ENCODE measurements at regions not wholly inside any gene's neighbourhood (a gene's known extent, or its start where the extent isn't known, plus 50 kb on each side); places are given as distances from the start of the nearest gene placed in this dataset.
A peak's percentile ranks its signal among the peaks of the same experiment; 100 is the strongest.

DNA sequence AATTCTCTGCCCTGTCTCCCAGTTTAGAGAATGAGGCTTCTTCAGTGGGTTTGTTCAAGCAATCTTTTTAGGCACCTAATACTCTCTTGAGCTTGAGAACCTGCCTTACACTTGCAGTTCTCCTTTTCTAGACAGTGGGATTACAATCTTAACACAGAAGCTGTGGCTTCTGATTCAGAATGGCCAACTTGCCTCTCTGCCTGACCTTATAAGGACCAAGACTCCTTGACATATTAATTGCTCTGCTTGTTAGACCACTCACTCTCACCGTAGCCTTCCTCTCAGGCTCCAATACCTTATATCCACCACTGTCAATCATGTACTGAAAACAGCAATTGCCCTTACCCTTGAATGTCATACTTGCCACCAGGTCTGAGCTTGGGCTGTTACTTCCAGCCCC is 338.7 kb upstream of the MAOA start:
- POLR2A ChIA-PET = no interaction called here
- CTCF ChIA-PET = no interaction called here
- no peak for DNase-seq (ENCODE audit: low read depth)

DNA sequence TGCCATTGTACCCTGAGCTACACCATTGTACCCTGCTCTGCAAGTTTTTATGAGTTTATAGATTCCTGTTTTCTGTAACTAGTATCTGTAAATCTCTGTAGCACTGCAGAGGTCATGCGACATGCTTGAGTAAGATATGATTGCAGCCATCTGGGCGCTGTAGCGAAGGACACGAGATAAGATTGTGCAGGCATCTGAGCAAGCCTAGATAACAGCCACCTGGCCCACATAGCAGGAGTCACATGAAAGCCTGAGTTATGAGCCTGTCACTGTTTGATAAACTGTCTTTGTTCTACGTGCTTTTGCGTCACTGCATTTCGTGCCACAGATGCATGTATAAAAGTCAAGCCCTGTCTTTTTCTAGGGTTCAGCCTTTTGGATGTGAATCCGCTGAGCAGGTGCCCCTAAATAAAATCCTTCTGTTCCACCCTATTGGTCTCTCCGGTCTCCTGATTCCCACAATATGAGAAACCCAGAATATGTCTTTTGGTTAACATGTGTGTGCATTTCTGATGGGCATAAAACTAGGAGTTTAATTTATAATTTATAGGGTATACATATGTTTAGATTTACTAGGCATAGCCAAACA is 327.6 kb upstream of the MAOA start:
- no peak overlapping the region for H3K4me3 ChIP-seq (ENCODE audit: low read depth, low read length)

More for the DNA sequence above, 338.7 kb upstream of the MAOA start:
- Histone ChIP-seq H3K36me3 (ENCODE audit: control insufficient read depth, insufficient read depth, low read length) (no peaks in the 10 kb centered on the region), H3K4me3 (ENCODE audit: low read depth, low read length) (no peak overlapping the region), H3K27me3 (ENCODE audit: control insufficient read depth, insufficient read depth, low read length) (no peaks in the 10 kb centered on the region)
- TF ChIP-seq, protein P1, sequence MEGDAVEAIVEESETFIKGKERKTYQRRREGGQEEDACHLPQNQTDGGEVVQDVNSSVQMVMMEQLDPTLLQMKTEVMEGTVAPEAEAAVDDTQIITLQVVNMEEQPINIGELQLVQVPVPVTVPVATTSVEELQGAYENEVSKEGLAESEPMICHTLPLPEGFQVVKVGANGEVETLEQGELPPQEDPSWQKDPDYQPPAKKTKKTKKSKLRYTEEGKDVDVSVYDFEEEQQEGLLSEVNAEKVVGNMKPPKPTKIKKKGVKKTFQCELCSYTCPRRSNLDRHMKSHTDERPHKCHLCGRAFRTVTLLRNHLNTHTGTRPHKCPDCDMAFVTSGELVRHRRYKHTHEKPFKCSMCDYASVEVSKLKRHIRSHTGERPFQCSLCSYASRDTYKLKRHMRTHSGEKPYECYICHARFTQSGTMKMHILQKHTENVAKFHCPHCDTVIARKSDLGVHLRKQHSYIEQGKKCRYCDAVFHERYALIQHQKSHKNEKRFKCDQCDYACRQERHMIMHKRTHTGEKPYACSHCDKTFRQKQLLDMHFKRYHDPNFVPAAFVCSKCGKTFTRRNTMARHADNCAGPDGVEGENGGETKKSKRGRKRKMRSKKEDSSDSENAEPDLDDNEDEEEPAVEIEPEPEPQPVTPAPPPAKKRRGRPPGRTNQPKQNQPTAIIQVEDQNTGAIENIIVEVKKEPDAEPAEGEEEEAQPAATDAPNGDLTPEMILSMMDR (IDR thresholded peaks at IDR 0.05; ENCODE audit: insufficient read depth, low read depth, low read length) = no peak

DNA sequence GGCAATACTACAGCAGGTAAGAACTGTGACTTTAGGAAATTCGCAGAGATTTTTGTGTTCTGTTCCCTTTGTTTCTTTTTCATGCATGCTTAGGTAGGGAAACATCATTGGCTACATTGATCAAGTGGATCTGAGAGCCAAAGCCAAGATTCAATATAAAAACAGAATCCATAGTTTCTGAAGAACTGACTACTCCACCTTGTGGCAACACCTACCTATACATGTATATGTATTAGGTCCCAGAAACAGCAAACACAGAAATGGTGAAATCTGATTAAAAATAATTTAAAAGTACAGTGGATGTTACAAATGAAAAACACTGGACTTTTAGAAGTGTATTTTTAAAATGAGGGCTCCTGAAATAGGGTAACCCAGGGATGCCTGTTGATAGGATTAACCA is 322.6 kb upstream of the MAOA start:
- TF ChIP-seq, protein P1 (IDR thresholded peaks at IDR 0.05; ENCODE audit: insufficient read depth, low read depth, low read length) = no peak
- no peak overlapping the region for H3K4me3 ChIP-seq (ENCODE audit: low read depth, low read length)
- H3K36me3 ChIP-seq (ENCODE audit: control insufficient read depth, insufficient read depth, low read length) = no peaks in the 10 kb centered on the region
- DNase-seq (ENCODE audit: low read depth) = no peak
- H3K27me3 ChIP-seq (ENCODE audit: control insufficient read depth, insufficient read depth, low read length) = no peaks in the 10 kb centered on the region
- CTCF ChIA-PET = no interaction called here
- POLR2A ChIA-PET = no interaction called here

More for the DNA sequence above, 327.6 kb upstream of the MAOA start:
- Histone ChIP-seq H3K27me3 (ENCODE audit: control insufficient read depth, insufficient read depth, low read length) (no peaks in the 10 kb centered on the region), H3K36me3 (ENCODE audit: control insufficient read depth, insufficient read depth, low read length) (no peaks in the 10 kb centered on the region)
- POLR2A ChIA-PET = no interaction called here
- DNase-seq (ENCODE audit: low read depth) = no peak
- TF ChIP-seq, protein P1 (IDR thresholded peaks at IDR 0.05; ENCODE audit: insufficient read depth, low read depth, low read length) = no peak
- CTCF ChIA-PET = no interaction called here

DNA sequence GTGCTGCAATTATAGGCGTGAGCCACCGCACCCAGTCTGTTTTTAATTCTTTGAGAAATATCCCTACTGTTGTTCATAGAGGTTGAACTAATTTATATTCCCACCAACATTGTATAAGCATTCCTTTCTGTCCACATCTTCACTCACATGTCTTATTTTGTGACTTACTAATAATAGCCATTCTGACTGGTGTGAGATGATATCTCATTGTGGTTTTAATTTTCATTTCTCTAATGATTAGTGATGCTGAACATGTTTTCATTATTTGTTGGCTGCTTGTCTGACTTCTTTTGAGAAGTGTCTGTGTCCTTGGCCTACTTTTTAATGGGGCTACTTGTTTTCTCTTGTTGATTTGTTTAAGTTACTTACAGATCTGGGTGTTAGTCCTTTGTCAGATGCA is 310.9 kb upstream of the MAOA start:
- ChIA-PET POLR2A (no interaction called here), CTCF (no interaction called here)
- Histone ChIP-seq H3K27me3 (ENCODE audit: control insufficient read depth, insufficient read depth, low read length) (no peaks in the 10 kb centered on the region), H3K4me3 (ENCODE audit: low read depth, low read length) (no peak overlapping the region), H3K36me3 (ENCODE audit: control insufficient read depth, insufficient read depth, low read length) (no peaks in the 10 kb centered on the region)
- no peak for DNase-seq (ENCODE audit: low read depth)
- TF ChIP-seq, protein P1 (IDR thresholded peaks at IDR 0.05; ENCODE audit: insufficient read depth, low read depth, low read length) = no peak

DNA sequence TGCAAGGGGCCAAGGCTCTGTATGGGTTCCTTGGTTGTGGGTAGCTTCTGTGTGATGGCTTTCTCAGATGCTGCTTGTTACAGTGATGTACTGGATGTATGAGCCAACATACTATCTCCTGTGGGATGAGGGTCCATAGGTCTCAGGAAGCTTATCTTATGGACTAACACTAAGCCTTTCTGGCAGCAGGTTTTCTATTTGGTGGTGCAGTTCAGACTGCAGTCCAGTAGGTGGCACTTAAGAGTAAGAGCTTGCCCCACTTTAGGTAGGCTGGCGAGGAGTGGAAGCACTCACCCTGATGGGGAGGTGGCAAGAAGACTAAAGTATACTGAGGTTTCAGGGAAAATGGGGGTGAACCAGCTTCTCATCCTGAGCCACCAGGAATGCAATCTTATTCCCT is 306.7 kb upstream of the MAOA start:
- no peak for DNase-seq (ENCODE audit: low read depth)
- H3K27me3 ChIP-seq (ENCODE audit: control insufficient read depth, insufficient read depth, low read length) = no peaks in the 10 kb centered on the region
- CTCF ChIA-PET = interaction anchor here (0.6 to 1.1 kb wide), 6 partner anchors 8 to 228 kb away, joined by 3 to 4 read pairs (median 3); no protein-coding TSS in a partner anchor
- POLR2A ChIA-PET = no interaction called here
- no peak overlapping the region for H3K4me3 ChIP-seq (ENCODE audit: low read depth, low read length)
- TF ChIP-seq, protein P1 (IDR thresholded peaks at IDR 0.05; ENCODE audit: insufficient read depth, low read depth, low read length) = peak; percentile 63
- H3K36me3 ChIP-seq (ENCODE audit: control insufficient read depth, insufficient read depth, low read length) = no peaks in the 10 kb centered on the region

Measured in BJ (cell line).